D721Med (cell line): ENCODE measurements at regions not wholly inside any gene's neighbourhood (a gene's known extent, or its start where the extent isn't known, plus 50 kb on each side); places are given as distances from the start of the nearest gene placed in this dataset.

Experiments
- DNase-seq: peaks from one replicate; pipeline ENCODE4 v3.0.0; 2011; ENCODE audit warnings: low spot score; ENCODE audit not compliant: insufficient read length
- FAIRE-seq: peaks from 2 replicates; lab custom pipeline; 2011; peaks lifted over from hg19 to GRCh38; lab: Jason Lieb, UNC
- TF ChIP-seq, protein P1 (sequence below): IDR thresholded peaks from 2 replicates; pipeline ENCODE4 v1.5.1; 2012; ENCODE audit warnings: mild to moderate bottlenecking, control low read depth; ENCODE audit not compliant: insufficient read depth; ENCODE audit errors: missing control alignments

DNA sequence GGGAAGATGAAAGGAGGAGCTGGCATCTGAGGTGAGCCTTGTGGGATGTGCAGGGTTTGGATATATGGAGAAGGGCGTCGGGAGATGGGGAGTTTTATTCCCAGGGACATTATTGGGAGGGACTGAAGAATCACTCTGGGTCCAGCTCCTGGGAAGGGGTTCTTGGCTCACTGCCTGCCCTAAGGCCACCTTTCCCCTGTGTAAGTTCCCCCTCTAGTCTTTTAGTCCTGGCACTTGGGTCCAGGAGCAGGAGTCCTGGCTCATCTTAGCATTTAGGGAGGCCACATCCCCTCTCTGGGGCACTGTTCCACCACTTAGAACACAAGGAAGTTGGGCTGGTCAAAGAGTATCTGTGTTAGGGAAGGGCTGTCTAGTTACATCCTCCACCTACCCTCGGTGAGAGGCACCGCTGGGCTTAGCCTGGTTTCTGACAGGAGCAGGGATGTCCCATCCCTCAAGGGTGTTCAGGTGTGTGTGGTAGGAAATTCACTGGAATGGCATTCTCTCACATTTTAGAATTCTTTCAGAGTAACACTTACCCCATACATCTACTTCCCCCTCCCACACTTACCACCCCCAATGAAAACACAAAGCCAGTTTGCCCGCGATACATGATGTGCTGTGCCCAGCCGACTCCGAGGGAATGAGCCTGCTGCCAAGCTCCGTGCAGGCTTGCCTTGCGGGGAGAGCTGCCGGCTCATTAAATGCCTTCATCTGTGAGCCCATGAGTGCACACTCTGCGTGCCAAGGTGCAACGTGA is 86.7 kb downstream of the FAM43A start:
- TF ChIP-seq, protein P1, sequence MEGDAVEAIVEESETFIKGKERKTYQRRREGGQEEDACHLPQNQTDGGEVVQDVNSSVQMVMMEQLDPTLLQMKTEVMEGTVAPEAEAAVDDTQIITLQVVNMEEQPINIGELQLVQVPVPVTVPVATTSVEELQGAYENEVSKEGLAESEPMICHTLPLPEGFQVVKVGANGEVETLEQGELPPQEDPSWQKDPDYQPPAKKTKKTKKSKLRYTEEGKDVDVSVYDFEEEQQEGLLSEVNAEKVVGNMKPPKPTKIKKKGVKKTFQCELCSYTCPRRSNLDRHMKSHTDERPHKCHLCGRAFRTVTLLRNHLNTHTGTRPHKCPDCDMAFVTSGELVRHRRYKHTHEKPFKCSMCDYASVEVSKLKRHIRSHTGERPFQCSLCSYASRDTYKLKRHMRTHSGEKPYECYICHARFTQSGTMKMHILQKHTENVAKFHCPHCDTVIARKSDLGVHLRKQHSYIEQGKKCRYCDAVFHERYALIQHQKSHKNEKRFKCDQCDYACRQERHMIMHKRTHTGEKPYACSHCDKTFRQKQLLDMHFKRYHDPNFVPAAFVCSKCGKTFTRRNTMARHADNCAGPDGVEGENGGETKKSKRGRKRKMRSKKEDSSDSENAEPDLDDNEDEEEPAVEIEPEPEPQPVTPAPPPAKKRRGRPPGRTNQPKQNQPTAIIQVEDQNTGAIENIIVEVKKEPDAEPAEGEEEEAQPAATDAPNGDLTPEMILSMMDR = no peak
- no peak for DNase-seq
- FAIRE-seq = no peak

DNA sequence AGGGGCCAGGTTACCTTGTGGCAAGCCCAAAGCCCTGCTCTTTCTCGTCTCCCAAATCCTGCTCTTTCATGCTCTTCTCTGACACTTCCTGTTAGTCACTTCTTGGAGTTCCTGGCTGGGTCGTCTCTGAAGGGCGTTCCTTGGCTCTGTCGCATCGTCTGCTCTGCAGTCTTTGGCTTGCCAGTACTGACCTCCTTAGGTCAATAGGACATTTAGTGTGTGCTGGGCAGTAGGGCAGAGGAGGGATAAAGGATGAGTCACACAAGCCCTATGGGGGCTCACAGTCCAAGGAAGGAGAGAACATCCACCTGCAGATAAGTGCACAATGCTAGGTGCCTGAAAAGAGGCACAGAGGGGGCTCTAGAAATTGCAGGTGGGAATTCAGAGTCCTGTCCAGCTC is 87.5 kb downstream of the FAM43A start:
- DNase-seq = no peak
- TF ChIP-seq, protein P1 = no peak
- no peak for FAIRE-seq

DNA sequence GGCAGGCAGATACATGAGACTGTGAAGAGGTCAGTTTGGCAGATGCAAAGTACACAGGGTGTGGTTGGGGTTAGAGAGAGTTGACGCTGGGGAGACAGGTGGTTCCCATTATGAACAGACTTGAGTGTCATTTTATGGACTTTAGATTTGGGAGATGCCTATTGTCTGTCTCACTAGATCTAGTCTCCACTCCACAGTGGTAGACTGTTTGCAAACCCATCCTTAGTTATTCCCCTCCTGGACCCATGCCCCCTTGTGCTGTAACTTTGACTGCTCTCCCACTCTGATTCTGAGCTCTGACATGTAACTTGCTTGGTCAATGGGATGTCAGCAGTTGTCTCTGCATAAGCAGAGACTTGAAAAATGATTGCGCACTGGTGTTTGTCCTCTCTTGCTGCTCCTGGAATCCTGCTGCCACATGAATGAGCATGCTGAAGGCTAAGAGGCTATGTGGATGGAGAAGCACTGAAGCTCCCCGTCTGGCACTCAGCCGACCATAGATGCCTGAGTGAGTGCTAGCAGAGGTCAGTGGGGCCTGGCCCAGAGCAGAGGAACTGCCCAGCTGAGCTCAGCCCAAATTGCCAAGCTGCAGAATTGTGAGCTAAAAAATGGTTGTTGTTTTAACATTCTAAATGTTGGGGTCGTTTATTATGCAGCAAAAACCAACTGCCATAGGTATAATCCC is 88.2 kb downstream of the FAM43A start:
- FAIRE-seq = no peak
- no peak for DNase-seq
- TF ChIP-seq, protein P1 = no peak

DNA sequence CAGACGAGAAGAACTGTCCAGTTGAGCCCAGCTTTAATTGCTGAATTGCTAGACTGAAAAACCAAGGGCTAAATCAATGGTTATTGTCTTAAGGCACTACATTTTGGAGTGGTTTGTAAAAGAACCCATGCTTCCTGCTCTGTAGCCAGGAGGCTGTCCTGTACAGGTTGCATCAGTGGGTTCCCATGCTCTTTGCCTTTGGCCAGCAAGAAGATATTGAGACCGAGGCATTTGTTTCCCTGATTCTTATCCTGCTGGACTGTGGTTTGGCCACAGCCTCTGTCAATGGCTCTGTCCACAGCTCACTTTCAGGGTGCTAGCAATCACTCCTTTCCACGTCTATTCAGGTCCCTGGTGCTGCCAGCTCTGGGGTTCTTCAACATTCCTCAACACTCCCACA is 89.6 kb downstream of the FAM43A start:
- TF ChIP-seq, protein P1 = no peak
- FAIRE-seq (no peak), DNase-seq (no peak)

DNA sequence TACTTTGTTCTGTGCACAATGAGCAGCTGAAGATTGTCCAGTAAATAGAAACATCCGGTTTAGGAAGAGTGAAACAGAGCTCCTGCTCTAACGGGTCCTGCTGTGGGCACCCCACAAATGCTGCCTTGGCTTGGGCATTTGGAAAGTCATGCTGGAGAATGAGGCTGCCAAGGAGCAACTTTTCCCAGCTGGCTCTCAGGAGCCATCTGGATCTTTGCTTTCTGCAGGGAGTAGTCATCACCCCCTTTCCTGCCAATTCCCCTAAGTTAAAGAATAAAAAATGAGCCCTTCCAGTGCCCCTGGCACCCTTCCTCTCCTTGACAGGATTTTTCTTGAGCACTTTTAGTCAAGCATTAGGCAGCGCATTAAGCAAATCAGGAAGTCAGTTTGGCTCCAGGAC is 90.0 kb downstream of the FAM43A start:
- FAIRE-seq = no peak
- TF ChIP-seq, protein P1 = no peak
- no peak for DNase-seq

DNA sequence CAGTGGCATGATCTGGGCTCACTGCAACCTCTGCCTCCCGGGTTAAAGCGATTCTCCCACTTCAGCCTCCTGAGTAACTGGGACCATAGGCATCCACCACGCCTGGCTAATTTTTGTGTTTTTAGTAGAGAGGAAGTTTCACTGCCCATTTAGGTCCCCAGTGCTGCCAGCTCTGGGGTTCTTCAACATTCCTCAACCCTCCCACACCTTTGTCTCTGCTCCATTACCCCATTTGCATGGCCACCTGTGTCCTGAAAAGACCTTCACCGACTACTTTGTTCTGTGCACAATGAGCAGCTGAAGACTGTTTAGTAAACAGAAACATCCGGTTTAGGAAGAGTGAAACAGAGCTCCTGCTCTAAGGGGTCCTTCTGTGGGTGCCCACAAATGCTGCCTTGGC is 92.0 kb downstream of the FAM43A start:
- TF ChIP-seq, protein P1 = no peak
- FAIRE-seq (no peak), DNase-seq (no peak)

DNA sequence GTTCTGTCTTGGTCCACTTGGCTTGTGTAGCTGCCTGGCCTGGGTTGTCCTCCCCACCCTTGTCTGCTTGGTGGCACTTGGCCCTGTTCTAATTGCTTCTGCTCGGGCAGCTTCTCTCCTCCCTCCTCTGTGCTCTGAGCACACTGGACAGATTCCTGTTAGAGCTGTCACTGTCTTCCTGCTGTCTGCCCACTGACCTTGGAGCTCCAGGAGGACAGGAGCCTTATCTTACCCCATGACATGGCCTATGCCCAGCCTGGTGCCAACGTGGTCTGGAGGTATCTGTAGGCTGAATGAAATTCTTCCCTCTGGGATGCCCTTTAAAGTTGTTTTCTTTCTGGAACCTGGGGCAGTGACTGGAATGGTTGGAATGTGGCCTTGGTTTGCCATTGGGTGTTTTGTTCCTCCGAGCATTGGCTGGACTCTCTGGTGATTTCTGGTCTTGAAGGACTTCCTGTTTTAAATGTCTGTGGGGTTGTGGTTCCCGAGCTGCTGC is 94.1 kb downstream of the FAM43A start:
- TF ChIP-seq, protein P1 = no peak
- FAIRE-seq (no peak), DNase-seq (no peak)
